Kidney glomerular epithelial cell (primary cell): ENCODE measurements at regions not wholly inside any gene's neighbourhood (a gene's known extent, or its start where the extent isn't known, plus 50 kb on each side); places are given as distances from the start of the nearest gene placed in this dataset.
"Not testable (repeated sequence)": the region's sequence is repeated elsewhere in the genome, so short reads cannot be mapped to it uniquely, and the experiment has no call there.

ENCODE experiments used
- DNase-seq: peaks from one replicate; lab custom pipeline; 2025; lab: John Stamatoyannopoulos, UW

- DNase-seq: no peak
Observed at GRCh38 chr5:51172903-51173626, 210.2 kb upstream of the ISL1 start.

- no peak for DNase-seq
Observed at GRCh38 chr5:51181208-51181894, 201.9 kb upstream of the ISL1 start.

GRCh38 chr5:51185850-51186329 lies 197.4 kb upstream of the ISL1 start:
- DNase-seq: no peak

- no peak for DNase-seq
Observed at GRCh38 chr5:51188001-51188591, 195.2 kb upstream of the ISL1 start.

- no peak for DNase-seq
Observed at GRCh38 chr5:51194671-51195070, 188.6 kb upstream of the ISL1 start.

- DNase-seq: no peak
Observed at GRCh38 chr5:51201024-51201423, 182.2 kb upstream of the ISL1 start.

- DNase-seq: no peak
Observed at GRCh38 chr5:51201708-51202107, 181.5 kb upstream of the ISL1 start.

- no peak for DNase-seq
Observed at GRCh38 chr5:51202161-51202560, 181.1 kb upstream of the ISL1 start.

GRCh38 chr5:51203598-51203997 lies 179.7 kb upstream of the ISL1 start:
- DNase-seq: no peak

- peak; percentile 49 for DNase-seq
Observed at GRCh38 chr5:51208296-51208695, 175.0 kb upstream of the ISL1 start.

- DNase-seq: no peak
Observed at GRCh38 chr5:51214746-51215145, 168.5 kb upstream of the ISL1 start.

GRCh38 chr5:51225789-51226742 lies 157.2 kb upstream of the ISL1 start:
- DNase-seq: peak; percentile 84

- DNase-seq: no peak
Observed at GRCh38 chr5:51227963-51228470, 155.2 kb upstream of the ISL1 start.

GRCh38 chr5:51230336-51230735 lies 152.9 kb upstream of the ISL1 start:
- no peak for DNase-seq

GRCh38 chr5:51242456-51242855 lies 140.8 kb upstream of the ISL1 start:
- DNase-seq: no peak

- not testable (repeated sequence) for DNase-seq
Observed at GRCh38 chr5:51250957-51251356, 132.3 kb upstream of the ISL1 start.

- no peak for DNase-seq
Observed at GRCh38 chr5:51271261-51271660, 112.0 kb upstream of the ISL1 start.

- DNase-seq: no peak
Observed at GRCh38 chr5:51273021-51273420, 110.2 kb upstream of the ISL1 start.

- DNase-seq: no peak
Observed at GRCh38 chr5:51273871-51274270, 109.4 kb upstream of the ISL1 start.

- no peak for DNase-seq
Observed at GRCh38 chr5:51275428-51275827, 107.8 kb upstream of the ISL1 start.

GRCh38 chr5:51276250-51276649 lies 107.0 kb upstream of the ISL1 start:
- no peak for DNase-seq

- DNase-seq: no peak
Observed at GRCh38 chr5:51278539-51278938, 104.7 kb upstream of the ISL1 start.
